ENCODE measurements at regions not wholly inside any gene's neighbourhood (a gene's known extent, or its start where the extent isn't known, plus 50 kb on each side); places are given as distances from the start of the nearest gene placed in this dataset.

GRCh38 chr9:80952363-80952922 lies 736.9 kb downstream of the TLE1 start:
- TF ChIP-seq POLR2A (IDR thresholded peaks at IDR 0.05) (no peak), CTCF (IDR thresholded peaks at IDR 0.05) (no peak)

Data from adrenal gland (tissue), 5 donors.